Neural crest cell (in vitro differentiated cells): ENCODE measurements at regions not wholly inside any gene's neighbourhood (a gene's known extent, or its start where the extent isn't known, plus 50 kb on each side); places are given as distances from the start of the nearest gene placed in this dataset.

Experiments used
- DNase-seq: peaks from one replicate; pipeline ENCODE4 v3.0.0; 2021; ENCODE audit warnings: low read depth, mixed read lengths, low spot score
- H3K27ac Mint-ChIP-seq: one replicate; pipeline ENCODE4 v1.8.0; 2021; ENCODE audit warnings: mild to moderate bottlenecking, mixed read lengths; ENCODE audit not compliant: unreplicated experiment
- H3K27me3 Mint-ChIP-seq: 2 replicates; pipeline ENCODE4 v1.8.0; 2021; ENCODE audit warnings: low read depth, mild to moderate bottlenecking, mixed read lengths
- H3K36me3 Mint-ChIP-seq: 2 replicates; pipeline ENCODE4 v1.8.0; 2021; ENCODE audit warnings: low read depth, mild to moderate bottlenecking, mixed read lengths
- H3K4me1 Mint-ChIP-seq: 2 replicates; pipeline ENCODE4 v1.8.0; 2021; ENCODE audit warnings: mixed read lengths
- H3K4me3 Mint-ChIP-seq: one replicate; pipeline ENCODE4 v1.8.0; 2021; ENCODE audit warnings: mild to moderate bottlenecking, mixed read lengths
- H3K9me3 Mint-ChIP-seq: 2 replicates; pipeline ENCODE4 v1.8.0; 2021; ENCODE audit warnings: mixed read lengths
- TF ChIP-seq, protein P1 (sequence below): fragments of 200-600 bp; sonication (generic); conservative IDR thresholded peaks from 2 replicates; pipeline ENCODE4 v1.5.0; 2021; ENCODE audit warnings: antibody characterized with exemption, mild to moderate bottlenecking

- H3K27ac Mint-ChIP-seq = peak overlapping the region; percentile 35
- no peak overlapping the region for H3K4me3 Mint-ChIP-seq
- no peaks in the 10 kb centered on the region for H3K36me3 Mint-ChIP-seq
- no peak for DNase-seq
- H3K9me3 Mint-ChIP-seq = peaks cover 5% of the 10 kb centered on the region
- TF ChIP-seq, protein P1, sequence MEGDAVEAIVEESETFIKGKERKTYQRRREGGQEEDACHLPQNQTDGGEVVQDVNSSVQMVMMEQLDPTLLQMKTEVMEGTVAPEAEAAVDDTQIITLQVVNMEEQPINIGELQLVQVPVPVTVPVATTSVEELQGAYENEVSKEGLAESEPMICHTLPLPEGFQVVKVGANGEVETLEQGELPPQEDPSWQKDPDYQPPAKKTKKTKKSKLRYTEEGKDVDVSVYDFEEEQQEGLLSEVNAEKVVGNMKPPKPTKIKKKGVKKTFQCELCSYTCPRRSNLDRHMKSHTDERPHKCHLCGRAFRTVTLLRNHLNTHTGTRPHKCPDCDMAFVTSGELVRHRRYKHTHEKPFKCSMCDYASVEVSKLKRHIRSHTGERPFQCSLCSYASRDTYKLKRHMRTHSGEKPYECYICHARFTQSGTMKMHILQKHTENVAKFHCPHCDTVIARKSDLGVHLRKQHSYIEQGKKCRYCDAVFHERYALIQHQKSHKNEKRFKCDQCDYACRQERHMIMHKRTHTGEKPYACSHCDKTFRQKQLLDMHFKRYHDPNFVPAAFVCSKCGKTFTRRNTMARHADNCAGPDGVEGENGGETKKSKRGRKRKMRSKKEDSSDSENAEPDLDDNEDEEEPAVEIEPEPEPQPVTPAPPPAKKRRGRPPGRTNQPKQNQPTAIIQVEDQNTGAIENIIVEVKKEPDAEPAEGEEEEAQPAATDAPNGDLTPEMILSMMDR = no peak
- H3K4me1 Mint-ChIP-seq = peaks cover 4% of the 10 kb centered on the region
- H3K27me3 Mint-ChIP-seq = no peaks in the 10 kb centered on the region
Observed at GRCh38 chr6:120965814-120966213, 368.5 kb downstream of the TBC1D32 start.

DNA sequence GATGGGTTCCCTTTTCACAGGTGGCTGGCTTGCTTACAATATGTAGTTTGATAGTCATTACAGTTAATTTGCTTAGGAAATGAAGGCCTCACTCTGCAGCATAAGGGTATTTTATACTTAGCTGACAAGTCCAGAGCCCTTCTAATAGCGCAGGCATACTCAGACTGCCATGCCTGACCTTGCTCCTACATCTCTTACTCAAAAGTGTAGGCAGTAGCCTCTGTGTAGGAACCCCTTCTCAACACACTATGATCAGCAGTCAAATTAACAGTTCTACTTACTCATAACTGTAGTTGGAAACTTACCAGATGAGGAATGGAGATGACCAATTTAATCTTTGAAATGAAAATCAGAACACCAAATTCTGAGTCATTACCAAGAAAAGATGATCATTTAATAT is 373.5 kb downstream of the TBC1D32 start:
- no peak overlapping the region for H3K27ac Mint-ChIP-seq
- no peaks in the 10 kb centered on the region for H3K4me1 Mint-ChIP-seq
- no peak for DNase-seq
- TF ChIP-seq, protein P1 = no peak
- H3K9me3 Mint-ChIP-seq = no peaks in the 10 kb centered on the region
- H3K4me3 Mint-ChIP-seq = no peak overlapping the region
- no peaks in the 10 kb centered on the region for H3K27me3 Mint-ChIP-seq
- no peaks in the 10 kb centered on the region for H3K36me3 Mint-ChIP-seq

DNA sequence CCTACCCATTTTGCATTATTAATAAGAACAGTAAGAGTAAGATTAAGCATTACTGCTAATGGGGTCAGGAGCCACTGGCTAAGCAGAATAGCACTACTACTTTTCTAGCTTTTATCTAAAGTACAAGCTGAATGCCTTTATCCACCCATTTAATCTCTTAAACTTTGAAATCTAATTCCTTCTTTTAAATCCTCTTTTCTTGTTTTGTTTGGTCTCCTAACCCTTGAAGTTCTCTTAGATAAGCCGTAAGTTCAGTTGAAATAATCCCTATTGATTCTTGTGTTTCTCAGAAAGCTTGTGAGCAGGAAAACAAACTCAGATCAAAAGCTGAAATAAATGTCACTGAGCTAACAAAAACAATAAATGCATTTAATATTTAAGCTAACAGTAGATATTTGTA is 380.2 kb downstream of the TBC1D32 start:
- Mint-ChIP-seq H3K36me3 (no peaks in the 10 kb centered on the region), H3K4me1 (no peaks in the 10 kb centered on the region), H3K9me3 (no peaks in the 10 kb centered on the region), H3K4me3 (no peak overlapping the region), H3K27me3 (no peaks in the 10 kb centered on the region), H3K27ac (no peak overlapping the region)
- TF ChIP-seq, protein P1 = no peak
- no peak for DNase-seq

- no peak for DNase-seq
- TF ChIP-seq, protein P1 = no peak
- no peaks in the 10 kb centered on the region for H3K9me3 Mint-ChIP-seq
- H3K36me3 Mint-ChIP-seq = no peaks in the 10 kb centered on the region
- no peak overlapping the region for H3K27ac Mint-ChIP-seq
- H3K27me3 Mint-ChIP-seq = no peaks in the 10 kb centered on the region
- H3K4me3 Mint-ChIP-seq = no peak overlapping the region
- H3K4me1 Mint-ChIP-seq = no peaks in the 10 kb centered on the region
Observed at GRCh38 chr6:120951258-120951657, 383.0 kb downstream of the TBC1D32 start.

- Mint-ChIP-seq H3K9me3 (no peaks in the 10 kb centered on the region), H3K27ac (no peak overlapping the region), H3K4me1 (no peaks in the 10 kb centered on the region), H3K27me3 (no peaks in the 10 kb centered on the region), H3K36me3 (no peaks in the 10 kb centered on the region), H3K4me3 (no peak overlapping the region)
- TF ChIP-seq, protein P1 = no peak
- DNase-seq = no peak
Observed at GRCh38 chr6:120947111-120947510, 387.2 kb downstream of the TBC1D32 start.
